ENCODE measurements at regions not wholly inside any gene's neighbourhood (a gene's known extent, or its start where the extent isn't known, plus 50 kb on each side); places are given as distances from the start of the nearest gene placed in this dataset.

- intact Hi-C loops (cut with DNase I) = no loop called here
These were observed 121.0 kb upstream of the TBX20 start for GRCh38 chr7:35374858-35375257.

DNA sequence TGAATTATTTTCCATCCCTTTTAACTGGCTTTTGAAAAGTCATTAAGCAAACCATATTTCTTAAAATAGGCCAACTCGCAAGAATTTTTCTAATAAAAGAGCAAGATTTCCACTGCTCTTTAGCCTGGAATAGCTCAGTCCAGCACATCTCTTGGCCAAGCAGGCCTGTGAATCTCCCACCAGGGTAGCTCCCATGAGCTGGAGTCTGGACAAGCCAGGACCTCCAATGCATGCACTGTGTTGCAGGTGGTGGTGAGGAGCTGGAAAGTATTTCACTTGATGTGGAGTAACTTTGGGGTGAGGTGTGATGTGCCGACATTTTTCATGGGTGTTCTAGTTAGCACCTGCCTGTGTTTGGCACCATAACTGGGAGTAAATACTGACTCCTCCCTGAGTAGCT, 117.3 kb upstream of the TBX20 start:
- intact Hi-C loops (cut with DNase I) = no loop called here

More at GRCh38 chr7:35374858-35375257, 121.0 kb upstream of the TBX20 start:
- Histone ChIP-seq H3K27ac (no peak overlapping the region), H3K4me1 (replicated peaks in 1 of 2) (no peaks in the 10 kb centered on the region), H3K4me3 (no peak overlapping the region), H3K36me3 (replicated peaks in 1 of 2) (no peaks in the 10 kb centered on the region), H3K9me3 (replicated peaks in 1 of 3) (no peaks in the 10 kb centered on the region), H3K27me3 (no peaks in the 10 kb centered on the region)
- WGBS, 4 donors = 56 to 71% (median 61%) methylated on average over 13 of the region's 13 CpGs
- peak in 1 of 7 donors; percentile 79 for DNase-seq
- no peak for TF ChIP-seq POLR2A (IDR thresholded peaks at IDR 0.05)
- TF ChIP-seq, protein P1, sequence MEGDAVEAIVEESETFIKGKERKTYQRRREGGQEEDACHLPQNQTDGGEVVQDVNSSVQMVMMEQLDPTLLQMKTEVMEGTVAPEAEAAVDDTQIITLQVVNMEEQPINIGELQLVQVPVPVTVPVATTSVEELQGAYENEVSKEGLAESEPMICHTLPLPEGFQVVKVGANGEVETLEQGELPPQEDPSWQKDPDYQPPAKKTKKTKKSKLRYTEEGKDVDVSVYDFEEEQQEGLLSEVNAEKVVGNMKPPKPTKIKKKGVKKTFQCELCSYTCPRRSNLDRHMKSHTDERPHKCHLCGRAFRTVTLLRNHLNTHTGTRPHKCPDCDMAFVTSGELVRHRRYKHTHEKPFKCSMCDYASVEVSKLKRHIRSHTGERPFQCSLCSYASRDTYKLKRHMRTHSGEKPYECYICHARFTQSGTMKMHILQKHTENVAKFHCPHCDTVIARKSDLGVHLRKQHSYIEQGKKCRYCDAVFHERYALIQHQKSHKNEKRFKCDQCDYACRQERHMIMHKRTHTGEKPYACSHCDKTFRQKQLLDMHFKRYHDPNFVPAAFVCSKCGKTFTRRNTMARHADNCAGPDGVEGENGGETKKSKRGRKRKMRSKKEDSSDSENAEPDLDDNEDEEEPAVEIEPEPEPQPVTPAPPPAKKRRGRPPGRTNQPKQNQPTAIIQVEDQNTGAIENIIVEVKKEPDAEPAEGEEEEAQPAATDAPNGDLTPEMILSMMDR (IDR thresholded peaks at IDR 0.05) = no peak

GRCh38 chr7:35370687-35371086, 116.8 kb upstream of the TBX20 start:
- H3K27ac ChIP-seq = no peak overlapping the region
- TF ChIP-seq POLR2A (IDR thresholded peaks at IDR 0.05) = no peak
- TF ChIP-seq, protein P1 (IDR thresholded peaks at IDR 0.05) = no peak
- intact Hi-C loops (cut with DNase I) = no loop called here
- no peaks in the 10 kb centered on the region for H3K36me3 ChIP-seq (replicated peaks in 1 of 2)
- H3K4me3 ChIP-seq = no peak overlapping the region
- H3K4me1 ChIP-seq (replicated peaks in 1 of 2) = no peaks in the 10 kb centered on the region
- no peaks in the 10 kb centered on the region for H3K9me3 ChIP-seq (replicated peaks in 1 of 3)
- H3K27me3 ChIP-seq = no peaks in the 10 kb centered on the region
- DNase-seq = peak in 1 of 7 donors; percentile 77
- 57 to 69% (median 62%) methylated on average over 2 of the region's 2 CpGs for WGBS, 4 donors

More for the DNA sequence above, 117.3 kb upstream of the TBX20 start:
- H3K4me3 ChIP-seq = no peak overlapping the region
- no peaks in the 10 kb centered on the region for H3K9me3 ChIP-seq (replicated peaks in 1 of 3)
- 87 to 100% (median 89%) methylated on average over 2 of the region's 2 CpGs for WGBS, 4 donors
- DNase-seq = peak in 1 of 7 donors; percentile 45
- no peaks in the 10 kb centered on the region for H3K36me3 ChIP-seq (replicated peaks in 1 of 2)
- no peaks in the 10 kb centered on the region for H3K27me3 ChIP-seq
- H3K4me1 ChIP-seq (replicated peaks in 1 of 2) = no peaks in the 10 kb centered on the region
- H3K27ac ChIP-seq = no peak overlapping the region
- no peak for TF ChIP-seq POLR2A (IDR thresholded peaks at IDR 0.05)
- TF ChIP-seq, protein P1 (IDR thresholded peaks at IDR 0.05) = no peak

GRCh38 chr7:35366167-35367155, 112.6 kb upstream of the TBX20 start:
- DNase-seq = peak in 1 of 7 donors; percentile 38
- Histone ChIP-seq H3K27ac (no peak overlapping the region), H3K4me3 (no peak overlapping the region), H3K36me3 (replicated peaks in 1 of 2) (no peaks in the 10 kb centered on the region), H3K27me3 (no peaks in the 10 kb centered on the region), H3K9me3 (replicated peaks in 1 of 3) (no peaks in the 10 kb centered on the region), H3K4me1 (replicated peaks in 1 of 2) (no peaks in the 10 kb centered on the region)
- intact Hi-C loops (cut with DNase I) = no loop called here
- TF ChIP-seq, protein P1 (IDR thresholded peaks at IDR 0.05) = no peak
- TF ChIP-seq POLR2A (IDR thresholded peaks at IDR 0.05) = no peak
- 51 to 62% (median 59%) methylated on average over 4 to 6 of the region's 6 CpGs for WGBS, 4 donors
